ENCODE measurements at regions not wholly inside any gene's neighbourhood (a gene's known extent, or its start where the extent isn't known, plus 50 kb on each side); places are given as distances from the start of the nearest gene placed in this dataset.

DNA sequence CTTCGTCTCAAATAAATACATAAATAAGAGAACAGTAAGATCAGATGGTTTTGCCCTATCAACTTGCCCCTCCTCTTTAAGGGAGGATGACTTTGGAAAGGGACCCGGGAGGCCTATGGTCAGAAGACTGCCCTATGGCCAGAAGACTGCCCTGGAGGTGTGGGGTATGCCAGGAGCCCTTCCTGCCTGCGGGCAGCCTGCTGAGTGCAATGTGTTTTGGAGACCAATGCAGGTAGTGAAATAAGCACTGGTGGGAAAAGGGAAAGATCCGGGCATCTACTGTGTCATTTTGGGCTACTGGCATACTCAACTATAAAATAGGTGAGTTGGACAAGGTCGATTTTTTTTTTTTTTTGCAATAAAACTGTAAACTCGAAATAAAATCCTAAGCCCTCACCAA, 129.8 kb upstream of the SLC34A2 start:
- ChIA-PET POLR2A (no interaction called here), CTCF (no interaction called here)

DNA sequence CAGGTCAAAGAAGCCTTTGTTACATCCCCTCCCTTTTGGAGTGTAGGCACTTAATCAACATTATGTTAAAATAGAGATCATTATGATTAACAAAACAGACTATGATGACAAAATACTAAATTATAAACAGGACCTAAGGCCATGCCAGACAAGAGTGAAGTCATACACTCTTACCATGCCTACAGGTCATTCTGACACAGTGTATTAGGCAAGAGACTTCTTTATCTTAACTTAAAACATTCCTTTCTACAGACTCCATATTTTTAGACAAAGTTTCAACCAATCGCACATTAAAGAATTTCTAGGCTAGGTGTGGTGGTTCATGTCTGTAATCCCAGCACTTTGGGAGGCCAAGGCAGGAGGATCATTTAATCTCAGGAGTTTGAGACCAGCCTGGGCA, 128.6 kb upstream of the SLC34A2 start:
- CTCF ChIA-PET, result no interaction called here

GRCh38 chr4:25528391-25528790, 127.3 kb upstream of the SLC34A2 start:
- ChIA-PET CTCF (no interaction called here), POLR2A (no interaction called here)

More for the DNA sequence above, 128.6 kb upstream of the SLC34A2 start:
- POLR2A ChIA-PET, result no interaction called here

- POLR2A ChIA-PET, result no interaction called here
- CTCF ChIA-PET, result no interaction called here
Observed at GRCh38 chr4:25531272-25531671, 124.4 kb upstream of the SLC34A2 start.

DNA sequence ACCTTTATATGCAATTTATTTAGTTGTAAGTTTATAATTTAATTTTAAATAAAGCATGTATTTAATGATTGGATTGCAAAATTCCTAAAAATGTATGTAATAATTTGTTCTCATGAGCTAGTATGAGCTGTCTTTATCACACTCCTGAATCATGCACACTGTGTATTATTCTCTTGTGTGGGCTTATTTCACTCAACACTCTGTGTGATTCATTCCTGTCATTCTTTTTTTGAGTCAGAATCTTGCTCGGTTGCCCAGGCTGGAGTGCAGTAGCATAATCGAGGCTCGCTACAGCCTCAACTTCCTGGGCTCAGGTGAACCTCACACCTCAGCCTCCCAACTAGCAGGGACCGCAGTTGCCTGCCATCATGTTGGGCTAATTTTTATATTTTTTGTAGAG, 123.1 kb upstream of the SLC34A2 start:
- CTCF ChIA-PET, result no interaction called here
- POLR2A ChIA-PET, result no interaction called here

DNA sequence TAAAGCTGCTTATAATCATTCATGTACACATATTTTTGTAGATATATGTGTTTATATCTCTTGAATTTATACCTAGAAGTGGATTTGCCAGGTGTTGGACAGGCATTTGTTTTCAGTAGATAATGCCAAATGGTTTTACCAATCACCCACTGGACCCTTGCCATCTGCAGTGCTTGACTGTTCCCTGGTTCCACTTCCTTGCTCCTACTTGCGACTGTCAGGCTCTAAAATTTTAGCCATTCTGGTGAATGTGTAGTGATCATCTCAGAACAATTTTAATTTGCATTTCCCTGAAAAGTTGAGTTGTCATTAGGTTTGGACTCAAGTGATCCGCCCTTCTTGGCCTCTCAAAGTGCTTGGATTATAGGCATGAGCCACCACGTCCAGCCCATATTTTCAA, 122.4 kb upstream of the SLC34A2 start:
- CTCF ChIA-PET, result no interaction called here
- POLR2A ChIA-PET, result no interaction called here

DNA sequence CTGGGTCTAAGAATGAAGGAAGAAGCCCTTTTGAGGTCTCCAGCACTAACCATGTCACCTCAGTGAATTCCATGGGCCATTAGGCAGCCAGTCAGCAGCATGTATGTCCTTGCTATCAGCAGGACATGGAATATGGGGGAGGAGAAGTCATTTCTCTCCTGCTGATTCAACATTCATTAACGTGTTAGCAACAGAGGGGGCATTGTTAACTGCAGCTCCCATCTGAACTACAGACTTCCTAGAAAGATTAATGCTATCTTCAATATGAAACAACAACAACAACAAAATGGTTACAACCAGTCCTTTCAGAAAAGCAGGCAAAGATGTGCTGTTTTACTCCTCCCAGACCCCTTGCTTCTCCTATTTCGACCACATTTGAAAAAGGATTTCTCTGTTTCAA, 120.4 kb upstream of the SLC34A2 start:
- ChIA-PET POLR2A (no interaction called here), CTCF (no interaction called here)

DNA sequence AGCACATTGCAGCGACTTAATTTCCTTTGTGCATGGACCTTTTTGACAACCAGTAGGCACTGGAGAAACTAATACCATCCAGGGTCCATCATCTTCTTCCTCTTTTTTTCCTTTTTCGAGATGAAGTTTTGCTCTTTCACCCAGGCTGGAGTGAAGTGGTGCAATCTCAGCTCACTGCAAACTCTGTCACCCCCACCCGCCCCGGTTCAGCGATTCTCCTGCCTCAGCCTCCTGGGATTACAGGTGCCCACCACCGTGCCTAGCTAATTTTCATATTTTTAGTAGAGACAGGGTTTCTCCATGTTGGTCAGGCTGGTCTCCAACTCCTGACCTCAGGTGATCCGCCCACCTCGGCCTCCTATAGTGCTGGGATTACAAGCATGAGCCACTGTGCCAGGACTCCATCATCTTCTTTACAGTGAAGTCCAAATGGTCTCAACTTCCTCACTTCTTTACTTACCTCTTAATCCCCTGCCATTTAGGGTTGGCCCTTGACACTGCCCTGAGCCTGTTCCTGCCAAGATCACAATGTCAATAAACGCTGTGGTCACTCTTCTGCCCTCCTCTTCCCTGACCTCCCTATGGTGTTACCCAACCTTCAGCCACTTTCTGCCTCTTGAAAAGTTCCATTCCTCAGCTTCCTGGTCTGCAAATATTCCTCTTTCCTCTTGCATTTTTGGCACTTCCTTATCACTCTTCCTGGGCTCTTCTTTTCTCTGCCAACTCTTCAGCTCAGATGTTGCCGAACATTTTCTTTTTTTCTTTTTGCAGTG, 119.8 kb upstream of the SLC34A2 start:
- ChIA-PET POLR2A (no interaction called here), CTCF (interaction anchor here (0.7 kb wide), 1 partner anchor 580 kb away, joined by 3 read pairs; no protein-coding TSS in a partner anchor)

GRCh38 chr4:25536564-25537320, 118.9 kb upstream of the SLC34A2 start:
- ChIA-PET POLR2A (no interaction called here), CTCF (interaction anchor here (0.6 kb wide), 1 partner anchor 922 kb away, joined by 3 read pairs; no protein-coding TSS in a partner anchor)

DNA sequence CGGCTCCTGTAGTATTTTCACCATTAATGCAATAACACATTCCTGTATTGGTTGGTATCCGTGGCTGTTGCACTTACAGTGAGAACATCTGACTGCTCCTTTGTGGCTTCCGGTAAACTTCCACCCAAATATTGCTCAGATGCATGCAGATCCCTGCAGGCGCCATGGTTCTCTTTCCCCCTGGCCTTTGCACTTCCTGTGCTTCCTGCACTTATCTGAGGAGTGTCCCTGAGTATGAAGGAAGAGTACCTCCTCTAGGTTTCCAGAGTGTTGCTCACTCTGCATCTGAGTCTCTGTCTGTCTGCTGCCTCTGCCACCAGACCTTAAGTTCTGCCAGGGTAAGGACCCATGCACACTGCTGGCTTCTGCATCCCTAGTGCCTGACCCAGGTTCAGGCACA, 117.2 kb upstream of the SLC34A2 start:
- CTCF ChIA-PET, result no interaction called here
- POLR2A ChIA-PET, result no interaction called here

DNA sequence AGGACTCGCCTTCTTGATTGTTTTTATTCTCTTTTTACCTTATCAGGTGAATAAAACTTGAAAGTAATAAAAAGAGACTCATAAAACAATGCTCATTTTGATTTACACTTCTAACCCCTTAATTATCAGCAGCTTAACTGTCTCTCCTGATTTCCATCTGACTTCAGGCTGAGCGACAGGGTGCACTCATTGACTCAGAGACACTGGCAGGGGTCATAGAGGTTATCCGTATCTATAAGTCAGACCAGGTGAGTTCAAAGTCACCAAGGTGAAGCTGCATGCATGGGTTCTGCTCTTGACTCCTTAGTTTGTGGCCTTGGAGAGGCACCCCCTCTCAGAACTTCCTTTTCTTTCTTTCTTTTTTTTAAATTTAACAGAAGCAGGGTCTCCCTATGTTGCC, 116.4 kb upstream of the SLC34A2 start:
- ChIA-PET POLR2A (no interaction called here), CTCF (no interaction called here)

DNA sequence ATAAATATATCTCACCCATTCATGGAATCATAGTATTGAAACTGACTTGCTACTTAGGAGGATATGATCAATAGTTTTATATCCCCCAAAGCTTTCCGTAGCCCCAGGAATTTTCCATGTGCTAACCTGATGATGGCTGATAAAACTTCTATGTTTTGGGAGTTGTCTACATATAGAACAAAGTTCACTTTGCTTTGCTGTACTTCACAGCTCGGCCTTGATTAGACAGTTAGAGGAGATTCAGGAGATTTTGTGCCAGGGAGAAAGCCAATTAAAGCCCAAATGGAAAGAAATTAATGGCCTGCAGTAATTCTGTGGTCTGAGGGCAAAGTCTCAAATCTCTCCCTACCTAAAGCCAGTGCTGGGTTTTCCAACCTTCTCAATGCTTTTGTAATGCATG, 114.9 kb upstream of the SLC34A2 start:
- ChIA-PET POLR2A (no interaction called here), CTCF (interaction anchor here (0.6 kb wide), 1 partner anchor 98 kb away, joined by 3 read pairs; no protein-coding TSS in a partner anchor)

DNA sequence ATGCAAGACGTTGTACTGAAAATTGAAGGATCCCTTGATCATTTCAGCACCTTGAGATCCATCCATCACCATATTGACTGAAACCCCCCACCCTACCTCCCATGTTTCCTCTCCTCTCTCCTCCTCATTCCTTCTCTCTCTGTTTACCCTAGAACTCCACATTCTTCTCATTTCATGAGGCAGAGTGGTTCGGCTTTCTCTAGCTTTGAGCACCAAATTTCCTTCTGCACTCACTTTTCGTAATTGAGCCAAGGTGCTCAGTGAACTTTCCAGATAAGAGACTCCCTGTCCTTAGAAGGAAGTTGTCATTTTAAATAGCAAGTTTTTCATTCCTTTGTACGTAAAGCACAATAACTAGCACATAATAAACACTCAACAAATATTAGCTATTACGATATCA, 108.3 kb upstream of the SLC34A2 start:
- POLR2A ChIA-PET, result no interaction called here
- CTCF ChIA-PET, result no interaction called here

GRCh38 chr4:25549413-25549812, 106.2 kb upstream of the SLC34A2 start:
- POLR2A ChIA-PET, result no interaction called here
- CTCF ChIA-PET, result no interaction called here

GRCh38 chr4:25550376-25551030, 105.1 kb upstream of the SLC34A2 start:
- ChIA-PET CTCF (no interaction called here), POLR2A (no interaction called here)

DNA sequence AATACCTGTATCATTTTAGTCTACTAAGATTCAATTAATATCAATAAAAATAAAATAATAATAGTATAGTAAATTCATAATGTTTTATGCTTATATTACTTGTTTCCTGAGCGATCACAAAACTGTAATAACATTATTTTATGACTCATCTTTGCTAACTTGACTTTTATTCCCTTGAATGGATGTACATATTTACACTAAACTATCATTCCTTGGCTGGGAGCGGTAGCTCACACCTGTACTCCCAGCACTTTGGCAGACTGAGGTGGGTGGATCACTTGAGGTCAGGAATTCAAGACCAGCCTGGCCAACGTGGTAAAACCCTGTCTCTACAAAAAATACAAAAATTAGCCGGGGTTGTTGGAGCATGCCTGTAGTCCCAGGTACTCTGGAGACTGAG, 104.0 kb upstream of the SLC34A2 start:
- POLR2A ChIA-PET, result no interaction called here

DNA sequence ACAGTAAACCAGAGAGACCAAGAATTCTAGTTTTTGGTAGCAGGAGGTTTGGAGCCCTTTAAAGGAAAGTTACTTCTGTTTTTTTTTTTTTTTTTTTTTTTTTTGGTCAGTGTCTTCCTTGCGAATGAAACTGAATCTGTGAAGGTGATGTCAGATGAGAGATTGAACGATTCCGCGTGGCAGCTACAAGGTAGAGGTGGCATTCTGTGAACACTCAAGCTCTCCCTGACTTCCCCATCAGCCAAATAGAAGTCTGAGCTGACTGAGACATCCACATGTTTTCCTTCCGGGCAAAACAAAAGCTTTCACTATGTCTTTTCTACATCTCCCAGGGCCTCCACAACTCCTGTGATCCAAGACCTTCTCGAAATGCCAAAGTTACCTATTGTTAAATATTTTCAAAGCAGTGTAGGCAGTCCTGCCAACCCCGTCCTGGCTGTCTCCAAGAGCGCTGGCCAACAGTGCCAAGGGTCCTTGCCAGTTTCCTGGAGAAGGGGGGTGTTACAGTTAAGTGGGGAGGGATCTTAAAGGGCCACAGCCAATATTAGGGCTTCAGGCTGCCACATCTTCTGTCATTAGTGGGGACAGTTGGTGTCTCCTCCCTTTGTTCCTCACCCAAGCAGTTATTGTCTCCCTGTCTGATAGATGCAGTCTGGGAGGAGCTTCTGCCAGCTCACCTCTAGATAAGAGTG, 102.9 kb upstream of the SLC34A2 start:
- POLR2A ChIA-PET, result no interaction called here
- CTCF ChIA-PET, result interaction anchor here (0.6 kb wide), 1 partner anchor 9 kb away, joined by 3 read pairs; no protein-coding TSS in a partner anchor

More for the DNA sequence above, 104.0 kb upstream of the SLC34A2 start:
- CTCF ChIA-PET, result no interaction called here

GRCh38 chr4:25559508-25559907, 96.1 kb upstream of the SLC34A2 start:
- ChIA-PET CTCF (no interaction called here), POLR2A (no interaction called here)

DNA sequence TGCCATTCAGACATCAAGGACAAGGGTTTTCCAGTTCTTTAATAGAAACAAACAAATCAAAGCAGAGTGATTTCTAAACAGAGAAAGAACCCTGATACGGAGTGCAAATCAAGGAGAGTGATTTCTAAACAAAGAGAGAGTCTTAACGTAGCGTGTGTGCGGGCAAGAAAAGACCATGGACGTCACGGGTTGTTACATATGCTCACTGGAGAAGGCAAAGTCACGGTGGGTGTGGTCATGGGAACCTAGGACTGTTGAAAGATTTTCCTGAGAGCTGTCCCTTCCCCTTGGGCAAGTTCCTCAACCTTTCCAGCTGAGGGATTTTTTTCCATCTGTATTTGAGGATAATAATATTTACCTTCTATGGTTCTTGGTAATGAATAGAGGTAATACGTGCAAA, 95.0 kb upstream of the SLC34A2 start:
- CTCF ChIA-PET, result no interaction called here
- POLR2A ChIA-PET, result no interaction called here

DNA sequence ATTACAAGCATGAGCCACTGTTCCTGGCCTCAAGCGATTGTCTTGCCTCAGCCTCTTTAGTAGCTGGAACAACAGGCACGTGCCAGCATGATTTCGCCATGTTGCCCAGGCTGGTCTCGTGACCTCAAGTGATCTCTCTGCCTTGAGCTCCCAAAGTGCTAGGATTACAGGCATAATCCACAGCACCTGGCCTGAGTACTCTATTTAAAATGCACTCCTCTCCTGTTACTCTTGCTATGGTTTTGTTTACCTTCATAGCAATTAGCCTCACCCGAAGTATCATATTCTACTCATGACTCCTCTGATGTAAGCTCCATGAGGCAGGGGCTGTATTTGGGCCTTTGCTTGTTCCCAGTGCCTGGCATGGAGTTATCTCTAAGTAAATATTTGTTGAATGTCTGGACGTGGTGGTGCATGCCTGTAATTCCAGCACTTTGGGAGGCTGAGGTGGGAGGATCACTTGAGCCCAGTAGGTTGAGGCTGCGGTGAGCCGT, 92.5 kb upstream of the SLC34A2 start:
- ChIA-PET CTCF (no interaction called here), POLR2A (no interaction called here)

Data from activated CD8-positive, alpha-beta memory T cell treated with anti-CD3 and anti-CD28 coated beads for 36 hours (primary cell).